SU-DHL-6 (cell line): ENCODE measurements at regions not wholly inside any gene's neighbourhood (a gene's known extent, or its start where the extent isn't known, plus 50 kb on each side); places are given as distances from the start of the nearest gene placed in this dataset.
"Not testable (repeated sequence)": the region's sequence is repeated elsewhere in the genome, so short reads cannot be mapped to it uniquely, and the experiment has no call there.

Experiments
- CTCF ChIP-seq: fragments of 200-600 bp; sonication (generic); IDR thresholded peaks from one replicate; pipeline ENCODE4 v1.5.1; 2017; ENCODE audit warnings: antibody characterized with exemption, mild to moderate bottlenecking, low read length, moderate library complexity; ENCODE audit not compliant: insufficient read depth, poor library complexity, severe bottlenecking
- EZH2phosphoT487 ChIP-seq: fragments of 200-600 bp; sonication (generic), shearing (Covaris generic); conservative IDR thresholded peaks from 2 replicates; pipeline ENCODE4 v1.6.1; 2018; ENCODE audit warnings: mild to moderate bottlenecking, antibody characterized with exemption, low read length, moderate library complexity, mixed read lengths

GRCh38 chr13:24941023-24941713, 154.8 kb upstream of the PABPC3 start:
- not testable (repeated sequence) for TF ChIP-seq CTCF, EZH2phosphoT487
